HepG2 (cell line): ENCODE measurements at regions not wholly inside any gene's neighbourhood (a gene's known extent, or its start where the extent isn't known, plus 50 kb on each side); places are given as distances from the start of the nearest gene placed in this dataset.

Source experiments
- MAZ ChIP-seq, 2 experiments: sonication (generic) in 1 of 2; formaldehyde crosslinking in 1 of 2; IDR thresholded peaks; 2 replicates each; pipeline versions ENCODE4 v1.5.0 to v1.6.1; 2012 to 2020; ENCODE audit warnings: low read depth in 2 of 2, mild to moderate bottlenecking in 2 of 2, borderline replicate concordance in 1 of 2, improper control_type of control experiment in 1 of 2, low read length in 1 of 2, missing genetic modification reagents in 1 of 2, moderate library complexity in 1 of 2
- POLR2A ChIP-seq, 2 experiments: IDR thresholded peaks; 2 replicates each; pipeline ENCODE4 v1.6.1; 2011; ENCODE audit warnings: low read depth in 2 of 2, low read length in 2 of 2, mild to moderate bottlenecking in 1 of 2, moderate library complexity in 1 of 2; ENCODE audit not compliant: insufficient read depth in 1 of 2
- ZNF597 ChIP-seq: sonication (generic); formaldehyde crosslinking; IDR thresholded peaks from 2 replicates; pipeline ENCODE4 v1.5.0; 2020; ENCODE audit warnings: missing genetic modification reagents

DNA sequence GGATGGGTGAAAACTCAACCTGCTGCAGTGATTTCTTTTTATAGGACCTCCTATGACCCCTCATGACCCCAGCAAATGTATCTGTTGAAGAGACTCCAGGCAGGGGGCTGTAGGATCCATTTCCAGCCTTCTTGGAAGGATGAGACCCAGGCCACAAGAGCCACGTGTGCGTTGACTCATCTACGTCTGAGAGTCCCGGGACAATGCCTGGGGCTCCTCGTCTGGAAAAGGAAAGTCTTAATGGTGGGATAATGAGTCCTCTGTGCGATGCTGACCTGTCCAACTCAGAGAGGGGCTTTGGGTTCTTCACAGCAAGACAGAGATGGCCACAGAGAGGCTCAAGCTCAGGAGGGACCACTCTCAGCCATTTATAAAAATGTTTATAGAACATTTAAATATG, 80.8 kb downstream of the SMIM21 start:
- TF ChIP-seq POLR2A (IDR thresholded peaks at IDR 0.05; ENCODE audit: insufficient read depth in 1 of 2, low read depth in 2 of 2, low read length in 2 of 2), result no peak
- no peak for TF ChIP-seq ZNF597
- TF ChIP-seq MAZ (IDR thresholded peaks at IDR 0.05; ENCODE audit: borderline replicate concordance, low read depth, low read length), result no peak
- TF ChIP-seq MAZ (CRISPR knock-in tag; IDR thresholded peaks at IDR 0.05; ENCODE audit: low read depth), result no peak
